H9 (cell line): ENCODE measurements at regions not wholly inside any gene's neighbourhood (a gene's known extent, or its start where the extent isn't known, plus 50 kb on each side); places are given as distances from the start of the nearest gene placed in this dataset.

ENCODE experiments used
- DNase-seq: peaks from one replicate; pipeline ENCODE4 v3.0.0-alpha.2; 2017
- H2AFZ ChIP-seq: one replicate; pipeline ENCODE4 v1.6.1; 2013; ENCODE audit warnings: mild to moderate bottlenecking, low read length, control low read depth, moderate library complexity
- H2AK5ac ChIP-seq: 2 replicates; pipeline ENCODE4 v1.6.1; 2013; ENCODE audit warnings: low read length, control low read depth, mixed read lengths; ENCODE audit not compliant: insufficient read length
- H2BK120ac ChIP-seq: one replicate; pipeline ENCODE4 v1.6.1; 2013; ENCODE audit warnings: low read depth, mild to moderate bottlenecking, low read length, control low read depth, inconsistent platforms; ENCODE audit not compliant: poor library complexity, severe bottlenecking
- H2BK12ac ChIP-seq: 2 replicates; pipeline ENCODE4 v1.6.1; 2013; ENCODE audit warnings: low read length, control low read depth, mixed read lengths, low read depth; ENCODE audit not compliant: insufficient read length
- H2BK15ac ChIP-seq: 2 replicates; pipeline ENCODE4 v1.6.1; 2013; ENCODE audit warnings: low read depth, low read length, control low read depth
- H2BK20ac ChIP-seq: one replicate; pipeline ENCODE4 v1.6.1; 2013; ENCODE audit warnings: low read depth, mild to moderate bottlenecking, low read length, control low read depth, inconsistent platforms; ENCODE audit not compliant: poor library complexity, severe bottlenecking
- H2BK5ac ChIP-seq: 2 replicates; pipeline ENCODE4 v1.6.1; 2013; ENCODE audit warnings: low read length, control low read depth, mixed read lengths; ENCODE audit not compliant: insufficient read length
- H3K14ac ChIP-seq: 2 replicates; pipeline ENCODE4 v1.6.1; 2013; ENCODE audit warnings: low read length, control low read depth; ENCODE audit not compliant: insufficient read depth
- H3K18ac ChIP-seq: 2 replicates; pipeline ENCODE4 v1.6.1; 2013; ENCODE audit warnings: low read depth, mild to moderate bottlenecking, mixed read lengths, low read length, control low read depth; ENCODE audit not compliant: insufficient read length
- H3K23ac ChIP-seq: 2 replicates; pipeline ENCODE4 v1.6.1; 2013; ENCODE audit warnings: low read length, control low read depth, mixed read lengths, low read depth; ENCODE audit not compliant: insufficient read length
- H3K23me2 ChIP-seq: 2 replicates; pipeline ENCODE4 v1.6.1; 2013; ENCODE audit warnings: low read depth, mild to moderate bottlenecking, mixed read lengths, low read length, control low read depth; ENCODE audit not compliant: insufficient read length, poor library complexity, severe bottlenecking
- H3K27ac ChIP-seq: 2 replicates; pipeline ENCODE4 v1.5.1; 2013; ENCODE audit warnings: low read length, control low read depth, mixed read lengths, low read depth; ENCODE audit not compliant: insufficient read length
- H3K27me3 ChIP-seq: 2 replicates; pipeline ENCODE4 v1.6.1; 2013; ENCODE audit warnings: low read length, control low read depth, inconsistent platforms; ENCODE audit not compliant: insufficient read depth
- H3K4ac ChIP-seq: 2 replicates; pipeline ENCODE4 v1.6.1; 2013; ENCODE audit warnings: low read depth, mild to moderate bottlenecking, control low read depth, inconsistent platforms, low read length, moderate library complexity
- H3K4me1 ChIP-seq: 2 replicates; pipeline ENCODE4 v1.6.1; 2013; ENCODE audit warnings: low read length, control low read depth, inconsistent platforms; ENCODE audit not compliant: insufficient read depth
- H3K4me2 ChIP-seq: 2 replicates; pipeline ENCODE4 v1.6.1; 2013; ENCODE audit warnings: low read length, control low read depth, mixed read lengths; ENCODE audit not compliant: insufficient read length, insufficient read depth
- H3K56ac ChIP-seq: 2 replicates; pipeline ENCODE4 v1.6.1; 2013; ENCODE audit warnings: low read depth, mild to moderate bottlenecking, mixed read lengths, low read length, control low read depth; ENCODE audit not compliant: insufficient read length
- H3K79me1 ChIP-seq: 2 replicates; pipeline ENCODE4 v1.6.1; 2013; ENCODE audit warnings: low read depth, mild to moderate bottlenecking, moderate library complexity, low read length, control low read depth, inconsistent platforms; ENCODE audit not compliant: insufficient read depth, poor library complexity, severe bottlenecking
- H3K79me2 ChIP-seq: 2 replicates; pipeline ENCODE4 v1.6.1; 2013; ENCODE audit warnings: low read length, control low read depth, inconsistent platforms; ENCODE audit not compliant: insufficient read depth
- H3K9ac ChIP-seq: 2 replicates; pipeline ENCODE4 v1.6.1; 2013; ENCODE audit warnings: low read length, control low read depth, mixed read lengths; ENCODE audit not compliant: insufficient read length; ENCODE audit errors: extremely low read depth
- H3K9me3 ChIP-seq: one replicate; pipeline ENCODE4 v1.6.1; 2013; ENCODE audit warnings: low read depth, low read length, inconsistent platforms; ENCODE audit not compliant: control insufficient read depth
- H3T11ph ChIP-seq: one replicate; pipeline ENCODE4 v1.6.1; 2013; ENCODE audit warnings: mild to moderate bottlenecking, low read length, control low read depth, inconsistent platforms
- H4K20me1 ChIP-seq: one replicate; pipeline ENCODE4 v1.6.1; 2013; ENCODE audit not compliant: control insufficient read depth, insufficient read length, insufficient read depth
- H4K5ac ChIP-seq: 2 replicates; pipeline ENCODE4 v1.6.1; 2013; ENCODE audit warnings: low read depth, mild to moderate bottlenecking, mixed read lengths, low read length, control low read depth; ENCODE audit not compliant: insufficient read length
- H4K8ac ChIP-seq: replicated peaks from 2 replicates; pipeline ENCODE4 v1.6.1; 2013; ENCODE audit warnings: low read length, control low read depth, mixed read lengths, low read depth; ENCODE audit not compliant: insufficient read length
- H4K91ac ChIP-seq: 2 replicates; pipeline ENCODE4 v1.6.1; 2013; ENCODE audit warnings: low read depth, mild to moderate bottlenecking, moderate library complexity, mixed read lengths, low read length, control low read depth; ENCODE audit not compliant: insufficient read length
- H3K27ac Mint-ChIP-seq, 3 experiments: 2 replicates in 2 of 3; 3 replicates in 1 of 3; pipeline ENCODE4 v1.8.0; 2020 to 2021; ENCODE audit warnings: mixed read lengths in 3 of 3, mild to moderate bottlenecking in 1 of 3, moderate library complexity in 1 of 3
- H3K27me3 Mint-ChIP-seq: 2 replicates; pipeline ENCODE4 v1.8.0; 2021; ENCODE audit warnings: low read depth, mild to moderate bottlenecking, moderate library complexity, mixed read lengths
- H3K36me3 Mint-ChIP-seq, 3 experiments: 2 replicates in 2 of 3; 3 replicates in 1 of 3; pipeline ENCODE4 v1.8.0; 2020 to 2021; ENCODE audit warnings: low read depth in 3 of 3, mixed read lengths in 3 of 3; ENCODE audit not compliant: insufficient read depth in 1 of 3
- H3K4me1 Mint-ChIP-seq, 2 experiments: 2 replicates each; pipeline ENCODE4 v1.8.0; 2020; ENCODE audit warnings: mixed read lengths in 2 of 2
- H3K4me3 Mint-ChIP-seq, 2 experiments: 2 replicates in 1 of 2; 3 replicates in 1 of 2; pipeline ENCODE4 v1.8.0; 2020 to 2021; ENCODE audit warnings: mild to moderate bottlenecking in 2 of 2, mixed read lengths in 2 of 2, moderate library complexity in 1 of 2
- H3K9me3 Mint-ChIP-seq, 2 experiments: 2 replicates in 1 of 2; 3 replicates in 1 of 2; pipeline ENCODE4 v1.8.0; 2020; ENCODE audit warnings: mild to moderate bottlenecking in 2 of 2, mixed read lengths in 2 of 2, moderate library complexity in 1 of 2
- CTCF ChIP-seq: fragments of 200-600 bp; sonication (generic); conservative IDR thresholded peaks from 3 replicates; pipeline ENCODE4 v1.8.0; 2021; ENCODE audit warnings: antibody characterized with exemption, mild to moderate bottlenecking
- WGBS: extraction: QIAGEN DNeasy Blood & Tissue Kit; methylation state at CpG from one replicate; pipeline ENCODE4 v1.1.7; 2013; ENCODE audit warnings: missing lambda C conversion rate, low lambda C conversion rate, mixed read lengths; ENCODE audit not compliant: insufficient read length; ENCODE audit errors: extremely low coverage; 5-methylcytosine and 5-hydroxymethylcytosine counted together

GRCh38 chr10:23826421-23826820 lies 382.5 kb upstream of the KIAA1217 start:
- Histone ChIP-seq H4K91ac (no peak overlapping the region), H3K14ac (no peak overlapping the region), H4K5ac (no peak overlapping the region), H3K18ac (no peak overlapping the region), H3K4me1 (no peaks in the 10 kb centered on the region), H3K79me1 (no peaks in the 10 kb centered on the region), H3K79me2 (no peaks in the 10 kb centered on the region), H3K9ac (no peak overlapping the region), H3K27me3 (no peaks in the 10 kb centered on the region), H2AK5ac (no peak overlapping the region), H3K23ac (no peak overlapping the region), H2BK20ac (no peak overlapping the region), H3K4ac (no peak overlapping the region), H3K9me3 (no peaks in the 10 kb centered on the region), H4K20me1 (no peaks in the 10 kb centered on the region), H2BK12ac (no peak overlapping the region), H2BK5ac (no peak overlapping the region), H3K27ac (no peak overlapping the region), H3K56ac (no peak overlapping the region), H2AFZ (no peak overlapping the region), H3K4me2 (no peak overlapping the region), H2BK15ac (no peak overlapping the region), H3T11ph (no peak overlapping the region), H2BK120ac (no peak overlapping the region), H3K23me2 (no peaks in the 10 kb centered on the region), H4K8ac (no peak overlapping the region)
- H3K9me3 Mint-ChIP-seq, result no peaks in the 10 kb centered on the region
- H3K36me3 Mint-ChIP-seq, result no peaks in the 10 kb centered on the region
- no peak overlapping the region for H3K4me3 Mint-ChIP-seq
- no peak for TF ChIP-seq CTCF
- no peaks in the 10 kb centered on the region; the same call in 1 of the 2 replicates for H3K27me3 Mint-ChIP-seq
- no CpG with 5 or more reads among the region's 9 CpGs for WGBS
- no peaks in the 10 kb centered on the region for H3K4me1 Mint-ChIP-seq
- no peak overlapping the region; a peak in 1 of 7 replicates for H3K27ac Mint-ChIP-seq
- DNase-seq, result peak; percentile 61
